IMR-90 (cell line): ENCODE measurements at regions not wholly inside any gene's neighbourhood (a gene's known extent, or its start where the extent isn't known, plus 50 kb on each side); places are given as distances from the start of the nearest gene placed in this dataset.

ENCODE experiments used
- ATAC-seq: fragments of 200-7000 bp; cut with Tn5 transposase; 2 replicates; pipeline ENCODE4 v1.9.1; 2020; ENCODE audit warnings: low read depth, mild to moderate bottlenecking, moderate library complexity
- BruUV-seq: library from RNA; stranded (reverse); fragments of 400-500 nt; replicated peaks from 2 replicates; lab custom pipeline; 2021; lab: Mats Ljungman, UMichigan
- CTCF ChIA-PET: fragments of 300-600 bp; formaldehyde crosslinking; extraction: SDS; loops from one replicate; lab custom pipeline; 2021; ENCODE audit warnings: antibody characterized with exemption; lab: Yijun Ruan, JAX
- POLR2A ChIA-PET: fragments of 300-600 bp; sonication (Branson Sonifier 250); formaldehyde crosslinking; loops from one replicate; lab custom pipeline; 2022; ENCODE audit warnings: antibody characterized with exemption; ENCODE audit not compliant: unreplicated experiment; lab: Charles Lee
- DNase-seq: peaks from one replicate; pipeline ENCODE4 v3.0.0; 2013
- H2AFZ ChIP-seq: replicated peaks from 2 replicates; pipeline ENCODE3; 2013; ENCODE audit warnings: low read length, mild to moderate bottlenecking; ENCODE audit not compliant: poor library complexity
- H2AK5ac ChIP-seq: 2 replicates; pipeline ENCODE4 v1.6.1; 2013; ENCODE audit warnings: low read depth, low read length, inconsistent platforms
- H2AK9ac ChIP-seq: replicated peaks from 2 replicates; pipeline ENCODE3; 2013; ENCODE audit warnings: mild to moderate bottlenecking, low read depth, low read length, moderate library complexity; ENCODE audit not compliant: poor library complexity
- H2BK120ac ChIP-seq: 2 replicates; pipeline ENCODE4 v1.6.1; 2013; ENCODE audit warnings: low read depth, low read length, inconsistent platforms
- H2BK15ac ChIP-seq: 3 replicates; pipeline ENCODE4 v1.6.1; 2013; ENCODE audit warnings: low read depth, low read length, inconsistent platforms
- H2BK20ac ChIP-seq: 2 replicates; pipeline ENCODE4 v1.6.1; 2013; ENCODE audit warnings: low read depth, mild to moderate bottlenecking, inconsistent platforms, low read length, moderate library complexity
- H2BK5ac ChIP-seq: 2 replicates; pipeline ENCODE4 v1.6.1; 2013; ENCODE audit warnings: mild to moderate bottlenecking, low read depth, low read length, inconsistent platforms; ENCODE audit not compliant: poor library complexity, severe bottlenecking
- H3K14ac ChIP-seq: replicated peaks from 2 replicates; pipeline ENCODE4 v1.6.1; 2013; ENCODE audit warnings: low read depth, low read length, inconsistent platforms
- H3K18ac ChIP-seq: 2 replicates; pipeline ENCODE4 v1.6.1; 2013; ENCODE audit warnings: low read depth, low read length, control low read depth
- H3K23ac ChIP-seq: 2 replicates; pipeline ENCODE4 v1.6.1; 2013; ENCODE audit warnings: low read depth, low read length, inconsistent platforms
- H3K27ac ChIP-seq: 2 replicates; pipeline ENCODE4 v1.5.1; 2013; ENCODE audit warnings: mild to moderate bottlenecking, control low read depth, low read length; ENCODE audit not compliant: insufficient read depth
- H3K27me3 ChIP-seq: 2 replicates; pipeline ENCODE4 v1.6.1; 2013; ENCODE audit warnings: low read length; ENCODE audit not compliant: control insufficient read depth, insufficient read depth
- H3K36me3 ChIP-seq: 2 replicates; pipeline ENCODE4 v1.6.1; 2013; ENCODE audit warnings: low read length, mixed read lengths; ENCODE audit not compliant: control insufficient read depth, insufficient read depth
- H3K4ac ChIP-seq: 2 replicates; pipeline ENCODE4 v1.6.1; 2013; ENCODE audit warnings: low read depth, low read length, inconsistent platforms
- H3K4me1 ChIP-seq: 2 replicates; pipeline ENCODE4 v1.6.1; 2013; ENCODE audit warnings: low read length, mixed read lengths; ENCODE audit not compliant: control insufficient read depth, insufficient read depth
- H3K4me2 ChIP-seq: 2 replicates; pipeline ENCODE4 v1.6.1; 2013; ENCODE audit warnings: low read depth, mild to moderate bottlenecking, control low read depth, low read length, moderate library complexity
- H3K4me3 ChIP-seq: 2 replicates; pipeline ENCODE4 v1.5.1; 2013; ENCODE audit warnings: low read depth, mild to moderate bottlenecking, control low read depth, low read length, moderate library complexity; ENCODE audit not compliant: insufficient read depth
- H3K56ac ChIP-seq: 2 replicates; pipeline ENCODE4 v1.6.1; 2013; ENCODE audit warnings: low read length, inconsistent platforms; ENCODE audit not compliant: insufficient read depth; ENCODE audit errors: extremely low read depth
- H3K79me1 ChIP-seq, 2 experiments: 2 replicates each; pipeline ENCODE4 v1.6.1; 2013; ENCODE audit warnings: low read length in 2 of 2, inconsistent platforms in 1 of 2, low read depth in 1 of 2
- H3K9ac ChIP-seq: 2 replicates; pipeline ENCODE4 v1.6.1; 2013; ENCODE audit warnings: low read depth, low read length, control low read depth
- H3K9me1 ChIP-seq: 2 replicates; pipeline ENCODE4 v1.6.1; 2013; ENCODE audit warnings: low read length, inconsistent platforms; ENCODE audit not compliant: insufficient read depth
- H3K9me3 ChIP-seq: 2 replicates; pipeline ENCODE4 v1.6.1; 2013; ENCODE audit warnings: low read length; ENCODE audit not compliant: control insufficient read depth, insufficient read depth
- H4K20me1 ChIP-seq: 2 replicates; pipeline ENCODE4 v1.6.1; 2013; ENCODE audit warnings: low read length, inconsistent platforms; ENCODE audit not compliant: insufficient read depth
- H4K5ac ChIP-seq: 2 replicates; pipeline ENCODE4 v1.6.1; 2013; ENCODE audit warnings: mild to moderate bottlenecking, low read depth, low read length, control low read depth
- H4K8ac ChIP-seq, 2 experiments: 2 replicates each; pipeline ENCODE4 v1.6.1; 2013; ENCODE audit warnings: low read depth in 2 of 2, low read length in 2 of 2, control low read depth in 1 of 2, inconsistent platforms in 1 of 2
- H4K91ac ChIP-seq: 2 replicates; pipeline ENCODE4 v1.6.1; 2013; ENCODE audit warnings: low read depth, low read length, inconsistent platforms; ENCODE audit not compliant: insufficient read depth
- CHD1 ChIP-seq: IDR thresholded peaks from 2 replicates; pipeline ENCODE4 v1.6.1; 2012; ENCODE audit warnings: low read depth, low read length, improper control_type of control experiment
- CTCF ChIP-seq: conservative IDR thresholded peaks from 2 replicates; pipeline ENCODE4 v1.5.1; 2012; ENCODE audit warnings: mild to moderate bottlenecking, low read depth, low read length, improper control_type of control experiment
- FOS ChIP-seq: fragments of 150-350 bp; IDR thresholded peaks from 2 replicates; pipeline ENCODE4 v1.6.1; 2016; ENCODE audit warnings: low read depth, low read length
- MXI1 ChIP-seq: IDR thresholded peaks from 2 replicates; pipeline ENCODE4 v1.6.1; 2012; ENCODE audit warnings: low read depth, mild to moderate bottlenecking, low read length, moderate library complexity, borderline replicate concordance
- NFE2L2 ChIP-seq: fragments of 150-350 bp; IDR thresholded peaks from 2 replicates; pipeline ENCODE4 v1.6.1; 2016; ENCODE audit warnings: low read depth, mild to moderate bottlenecking, low read length
- POLR2A ChIP-seq: IDR thresholded peaks from 2 replicates; pipeline ENCODE4 v1.6.1; 2012; ENCODE audit warnings: mild to moderate bottlenecking, low read depth, low read length
- RAD21 ChIP-seq: IDR thresholded peaks from 2 replicates; pipeline ENCODE4 v1.6.1; 2012; ENCODE audit warnings: low read length, improper control_type of control experiment
- RCOR1 ChIP-seq: IDR thresholded peaks from 2 replicates; pipeline ENCODE4 v1.6.1; 2012; ENCODE audit warnings: mild to moderate bottlenecking, low read length, improper control_type of control experiment; ENCODE audit not compliant: insufficient replicate concordance
- RFX5 ChIP-seq: IDR thresholded peaks from 2 replicates; pipeline ENCODE4 v1.8.0; 2012; ENCODE audit warnings: low read depth, mild to moderate bottlenecking, low read length, moderate library complexity
- SMC3 ChIP-seq: fragments of 150-350 bp; IDR thresholded peaks from 2 replicates; pipeline ENCODE4 v1.6.1; 2016; ENCODE audit warnings: low read depth, mild to moderate bottlenecking, antibody characterized with exemption, low read length, moderate library complexity
- USF2 ChIP-seq: fragments of 150-350 bp; IDR thresholded peaks from 2 replicates; pipeline ENCODE4 v1.6.1; 2017; ENCODE audit warnings: mild to moderate bottlenecking, antibody characterized with exemption, low read length, low read depth
- dilution Hi-C: fragments of 300-500 bp; cut with HindIII; formaldehyde crosslinking; loops from one replicate; pipeline ENCODE4 v1.14.3; 2018; ENCODE audit warnings: low sequenced_read_pairs; ENCODE audit not compliant: unreplicated experiment
- in situ Hi-C: fragments of 300-500 bp; cut with MboI; formaldehyde crosslinking; loops from 3 replicates; pipeline ENCODE4 v1.14.3; 2019; ENCODE audit warnings: low sequenced_read_pairs, inconsistent platforms, mixed read lengths
- intact Hi-C: fragments of 100-400 bp; cut with micrococcal nuclease; formaldehyde crosslinking; loops from 2 replicates; pipeline ENCODE4 v1.10.0; 2022
- TF ChIP-seq, protein P1 (sequence below): fragments of 150-350 bp; IDR thresholded peaks from 2 replicates; pipeline ENCODE4 v1.6.1; 2016; ENCODE audit warnings: low read depth, mild to moderate bottlenecking, low read length, moderate library complexity, borderline replicate concordance

DNA sequence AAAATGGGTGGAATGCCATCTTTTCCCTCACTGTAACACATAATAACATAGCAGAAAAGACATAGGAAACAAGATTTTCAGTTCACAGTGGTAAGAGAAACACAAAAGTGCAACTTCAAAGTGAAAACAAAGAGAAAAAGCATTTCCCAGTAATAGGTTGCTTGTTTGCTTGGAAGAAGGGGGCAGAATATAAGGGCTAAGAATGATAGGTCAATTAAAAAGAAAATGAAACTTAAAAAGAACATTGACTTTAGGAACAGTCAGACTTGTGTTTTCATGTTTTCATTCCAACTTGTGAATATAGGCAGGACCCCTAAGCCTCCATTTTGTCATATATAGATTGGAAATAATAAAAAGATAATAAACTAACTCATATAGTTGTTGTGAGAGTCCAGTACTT is 168.2 kb upstream of the PPP3CA start:
- Histone ChIP-seq H3K14ac (no peak overlapping the region), H2BK15ac (no peak overlapping the region), H3K9me3 (no peaks in the 10 kb centered on the region), H4K8ac (no peak overlapping the region), H3K9ac (no peak overlapping the region), H3K4me1 (no peaks in the 10 kb centered on the region), H2AK9ac (no peak overlapping the region), H2AK5ac (no peak overlapping the region), H3K23ac (no peak overlapping the region), H4K5ac (no peak overlapping the region), H3K27me3 (no peaks in the 10 kb centered on the region; the same call in 1 of the 2 replicates), H3K4me2 (no peak overlapping the region), H3K9me1 (no peaks in the 10 kb centered on the region), H3K56ac (no peak overlapping the region), H3K79me1 (no peaks in the 10 kb centered on the region), H3K27ac (no peak overlapping the region), H3K4ac (no peak overlapping the region), H2BK120ac (no peak overlapping the region), H2AFZ (no peak overlapping the region), H4K20me1 (no peaks in the 10 kb centered on the region), H3K36me3 (no peaks in the 10 kb centered on the region), H2BK5ac (no peak overlapping the region), H2BK20ac (no peak overlapping the region), H3K18ac (no peak overlapping the region), H3K4me3 (no peak overlapping the region), H4K91ac (no peak overlapping the region)
- ATAC-seq (no peak), DNase-seq (no peak)
- dilution Hi-C loops = no loop called here
- ChIA-PET POLR2A (no interaction called here), CTCF (no interaction called here)
- intact Hi-C loops = no loop called here
- in situ Hi-C loops = no loop called here
- BruUV-seq = no TSS peak
- TF ChIP-seq SMC3 (no peak), RAD21 (no peak), CHD1 (no peak), MXI1 (no peak), RFX5 (no peak), USF2 (no peak), POLR2A (no peak), NFE2L2 (no peak), RCOR1 (no peak), CTCF (no peak), FOS (no peak)
- TF ChIP-seq, protein P1, sequence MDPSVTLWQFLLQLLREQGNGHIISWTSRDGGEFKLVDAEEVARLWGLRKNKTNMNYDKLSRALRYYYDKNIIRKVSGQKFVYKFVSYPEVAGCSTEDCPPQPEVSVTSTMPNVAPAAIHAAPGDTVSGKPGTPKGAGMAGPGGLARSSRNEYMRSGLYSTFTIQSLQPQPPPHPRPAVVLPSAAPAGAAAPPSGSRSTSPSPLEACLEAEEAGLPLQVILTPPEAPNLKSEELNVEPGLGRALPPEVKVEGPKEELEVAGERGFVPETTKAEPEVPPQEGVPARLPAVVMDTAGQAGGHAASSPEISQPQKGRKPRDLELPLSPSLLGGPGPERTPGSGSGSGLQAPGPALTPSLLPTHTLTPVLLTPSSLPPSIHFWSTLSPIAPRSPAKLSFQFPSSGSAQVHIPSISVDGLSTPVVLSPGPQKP = no peak
